ENCODE measurements at regions not wholly inside any gene's neighbourhood (a gene's known extent, or its start where the extent isn't known, plus 50 kb on each side); places are given as distances from the start of the nearest gene placed in this dataset.

GRCh38 chr9:87353301-87353700 is 144.4 kb upstream of the DAPK1 start:
- Histone ChIP-seq H3K27me3 (replicated peaks; ENCODE audit: insufficient read depth) (no peaks in the 10 kb centered on the region), H3K9me3 (peaks cover 5% of the 10 kb centered on the region), H3K36me3 (no peaks in the 10 kb centered on the region), H3K27ac (no peak overlapping the region), H3K4me1 (ENCODE audit: control insufficient read depth in 1 of 2, low read depth in 2 of 2) (no peaks in the 10 kb centered on the region), H3K4me3 (no peak overlapping the region)
- ATAC-seq (ENCODE audit: insufficient number of reproducible peaks, low FRiP score, low read depth) (no peak), DNase-seq (ENCODE audit: low spot score) (no peak)
- no peak for TF ChIP-seq CTCF (IDR thresholded peaks at IDR 0.05)

DNA sequence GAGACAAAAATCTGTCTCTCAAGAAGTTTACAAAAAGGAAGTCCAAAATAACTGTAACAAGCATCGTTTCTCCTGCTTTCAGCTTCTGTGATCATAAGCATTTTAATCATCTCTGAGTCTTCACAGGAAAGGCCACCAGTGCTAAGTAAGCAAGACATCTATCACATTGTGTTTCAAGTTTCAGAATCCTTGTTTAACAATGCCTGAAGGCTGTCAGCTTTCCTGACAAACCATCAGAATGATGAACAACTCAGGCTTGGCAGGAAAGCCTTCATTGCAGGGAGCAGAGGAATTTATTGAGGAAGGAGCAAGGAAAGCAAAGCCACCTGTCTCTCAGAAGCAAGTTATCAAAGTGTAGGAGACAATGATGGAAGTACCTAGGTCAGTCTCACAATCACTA is 143.5 kb upstream of the DAPK1 start:
- no peak for DNase-seq (ENCODE audit: low spot score)
- peaks cover 5% of the 10 kb centered on the region for H3K9me3 ChIP-seq
- no peak overlapping the region for H3K27ac ChIP-seq
- no peaks in the 10 kb centered on the region for H3K27me3 ChIP-seq (replicated peaks; ENCODE audit: insufficient read depth)
- H3K4me1 ChIP-seq (ENCODE audit: control insufficient read depth in 1 of 2, low read depth in 2 of 2) = no peaks in the 10 kb centered on the region
- ATAC-seq (ENCODE audit: insufficient number of reproducible peaks, low FRiP score, low read depth) = no peak
- H3K4me3 ChIP-seq = no peak overlapping the region
- TF ChIP-seq CTCF (IDR thresholded peaks at IDR 0.05) = no peak
- no peaks in the 10 kb centered on the region for H3K36me3 ChIP-seq

DNA sequence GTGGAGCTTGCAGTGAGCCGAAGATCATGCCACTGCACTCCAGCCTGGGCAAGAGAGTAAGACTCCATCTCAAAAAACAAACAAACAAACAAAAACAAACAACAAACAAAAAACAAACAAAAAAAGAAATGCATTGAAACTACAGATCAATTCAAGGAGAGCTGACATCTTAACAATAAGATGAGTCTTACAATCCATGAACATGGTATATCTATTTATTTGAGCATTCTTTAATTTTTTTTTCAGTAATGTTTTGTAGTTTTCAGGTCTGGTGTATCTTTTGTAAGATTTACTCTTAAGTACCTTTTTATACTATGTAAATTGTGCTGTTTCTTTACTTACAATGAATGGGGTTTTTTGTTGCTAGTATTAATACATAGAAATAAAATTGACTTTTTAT is 140.1 kb upstream of the DAPK1 start:
- Histone ChIP-seq H3K27me3 (replicated peaks; ENCODE audit: insufficient read depth) (no peaks in the 10 kb centered on the region), H3K4me1 (ENCODE audit: control insufficient read depth in 1 of 2, low read depth in 2 of 2) (no peaks in the 10 kb centered on the region), H3K9me3 (peaks cover 5% of the 10 kb centered on the region), H3K36me3 (no peaks in the 10 kb centered on the region), H3K27ac (no peak overlapping the region), H3K4me3 (no peak overlapping the region)
- no peak for TF ChIP-seq CTCF (IDR thresholded peaks at IDR 0.05)
- no peak for ATAC-seq (ENCODE audit: insufficient number of reproducible peaks, low FRiP score, low read depth)
- no peak for DNase-seq (ENCODE audit: low spot score)

- no peaks in the 10 kb centered on the region for H3K36me3 ChIP-seq
- DNase-seq (ENCODE audit: low spot score) = no peak
- no peaks in the 10 kb centered on the region for H3K4me1 ChIP-seq (ENCODE audit: control insufficient read depth in 1 of 2, low read depth in 2 of 2)
- H3K27me3 ChIP-seq (replicated peaks; ENCODE audit: insufficient read depth) = no peaks in the 10 kb centered on the region
- no peak overlapping the region for H3K27ac ChIP-seq
- no peak for TF ChIP-seq CTCF (IDR thresholded peaks at IDR 0.05)
- ATAC-seq (ENCODE audit: insufficient number of reproducible peaks, low FRiP score, low read depth) = no peak
- no peak overlapping the region for H3K4me3 ChIP-seq
- H3K9me3 ChIP-seq = peaks cover 5% of the 10 kb centered on the region
Observed at GRCh38 chr9:87359264-87359663, 138.4 kb upstream of the DAPK1 start.

DNA sequence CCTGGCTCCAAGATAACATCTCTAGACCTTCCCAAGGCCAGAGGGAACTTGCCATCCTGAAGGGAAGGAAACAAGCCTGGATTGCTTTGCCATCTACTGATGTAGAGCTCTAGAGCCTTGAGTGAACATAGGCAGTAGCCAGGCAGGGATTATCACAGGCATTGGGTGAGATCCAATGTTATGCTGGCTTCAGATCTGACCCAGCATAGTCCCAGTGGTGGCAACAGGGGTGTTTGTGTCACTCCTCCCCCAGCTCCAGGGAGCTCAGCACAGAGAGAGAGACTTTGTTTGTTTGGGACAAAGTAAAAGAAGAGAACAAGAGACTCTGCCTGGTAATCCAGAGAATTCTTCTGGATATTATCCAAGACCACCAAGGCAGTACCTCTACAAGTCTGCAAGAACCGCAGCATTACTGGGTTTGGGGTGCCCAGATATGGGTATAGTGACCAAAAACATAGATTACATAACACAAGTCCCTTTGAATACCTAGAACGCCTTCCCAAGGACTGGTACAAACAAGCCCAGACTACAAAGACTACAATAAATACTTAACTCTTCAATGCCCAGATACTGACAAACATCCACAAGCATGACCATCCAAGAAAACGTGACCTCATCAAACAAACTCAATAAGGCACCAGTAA is 137.6 kb upstream of the DAPK1 start:
- no peak for ATAC-seq (ENCODE audit: insufficient number of reproducible peaks, low FRiP score, low read depth)

More for the DNA sequence above, 137.6 kb upstream of the DAPK1 start:
- H3K9me3 ChIP-seq = peaks cover 5% of the 10 kb centered on the region
- no peak overlapping the region for H3K27ac ChIP-seq
- no peak overlapping the region for H3K4me3 ChIP-seq
- no peaks in the 10 kb centered on the region for H3K36me3 ChIP-seq
- DNase-seq (ENCODE audit: low spot score) = no peak
- no peaks in the 10 kb centered on the region for H3K4me1 ChIP-seq (ENCODE audit: control insufficient read depth in 1 of 2, low read depth in 2 of 2)
- H3K27me3 ChIP-seq (replicated peaks; ENCODE audit: insufficient read depth) = no peaks in the 10 kb centered on the region
- TF ChIP-seq CTCF (IDR thresholded peaks at IDR 0.05) = no peak
